DND-41 (cell line): ENCODE measurements at regions not wholly inside any gene's neighbourhood (a gene's known extent, or its start where the extent isn't known, plus 50 kb on each side); places are given as distances from the start of the nearest gene placed in this dataset.
"Not testable (repeated sequence)": the region's sequence is repeated elsewhere in the genome, so short reads cannot be mapped to it uniquely, and the experiment has no call there.

Experiments
- ATAC-seq: fragments of 200-7000 bp; cut with Tn5 transposase; 3 replicates; pipeline ENCODE4 v1.9.1; 2021; ENCODE audit warnings: low read depth; ENCODE audit not compliant: insufficient read depth
- DNase-seq: peaks from one replicate; pipeline ENCODE4 v3.0.0-alpha.2; 2020
- H2AFZ ChIP-seq: 2 replicates; pipeline ENCODE4 v1.6.0; 2012; ENCODE audit warnings: low read depth, low read length
- H3K27ac ChIP-seq: 2 replicates; pipeline ENCODE4 v1.5.1; 2012; ENCODE audit warnings: low read length, inconsistent platforms
- H3K27me3 ChIP-seq: fragments of 200-600 bp; sonication (generic); 2 replicates; pipeline ENCODE4 v1.6.0; 2012; ENCODE audit warnings: low read length, mild to moderate bottlenecking, inconsistent platforms; ENCODE audit not compliant: insufficient read depth, poor library complexity
- H3K36me3 ChIP-seq: 2 replicates; pipeline ENCODE4 v1.5.1; 2012; ENCODE audit warnings: low read length, inconsistent platforms; ENCODE audit not compliant: insufficient read depth
- H3K4me1 ChIP-seq: 2 replicates; pipeline ENCODE4 v1.5.1; 2012; ENCODE audit warnings: mild to moderate bottlenecking, low read length; ENCODE audit not compliant: insufficient read depth
- H3K4me2 ChIP-seq: 2 replicates; pipeline ENCODE4 v1.6.0; 2012; ENCODE audit warnings: mild to moderate bottlenecking, moderate library complexity, low read length, inconsistent platforms; ENCODE audit not compliant: insufficient read depth
- H3K4me3 ChIP-seq, 2 experiments: fragments of 200-600 bp in 1 of 2; shearing (Covaris generic) in 1 of 2; 2 replicates each; pipeline ENCODE4 v1.5.1; 2012 to 2016; ENCODE audit warnings: inconsistent platforms in 2 of 2, low read length in 2 of 2, mild to moderate bottlenecking in 2 of 2, low read depth in 1 of 2, moderate library complexity in 1 of 2
- H3K79me2 ChIP-seq: 2 replicates; pipeline ENCODE4 v1.6.0; 2012; ENCODE audit warnings: low read length, inconsistent platforms; ENCODE audit not compliant: insufficient read depth
- H3K9ac ChIP-seq: 2 replicates; pipeline ENCODE4 v1.6.0; 2012; ENCODE audit warnings: low read depth, mild to moderate bottlenecking, inconsistent platforms, low read length, moderate library complexity
- H3K9me3 ChIP-seq: 2 replicates; pipeline ENCODE4 v1.5.1; 2012; ENCODE audit warnings: low read length, moderate library complexity, mild to moderate bottlenecking, inconsistent platforms; ENCODE audit not compliant: insufficient read depth, severe bottlenecking
- H4K20me1 ChIP-seq: 2 replicates; pipeline ENCODE4 v1.6.0; 2012; ENCODE audit warnings: low read length; ENCODE audit not compliant: insufficient read depth
- EZH2 ChIP-seq: IDR thresholded peaks from 3 replicates; pipeline ENCODE4 v1.6.1; 2012; ENCODE audit warnings: borderline replicate concordance, low read depth, mild to moderate bottlenecking, moderate library complexity, low read length, inconsistent platforms; ENCODE audit not compliant: severe bottlenecking
- TF ChIP-seq, protein P1 (sequence below): IDR thresholded peaks from 2 replicates; pipeline ENCODE4 v1.5.1; 2012; ENCODE audit warnings: borderline replicate concordance, low read length, moderate library complexity, mild to moderate bottlenecking; ENCODE audit not compliant: poor library complexity, severe bottlenecking; ENCODE audit errors: extremely low read depth

DNA sequence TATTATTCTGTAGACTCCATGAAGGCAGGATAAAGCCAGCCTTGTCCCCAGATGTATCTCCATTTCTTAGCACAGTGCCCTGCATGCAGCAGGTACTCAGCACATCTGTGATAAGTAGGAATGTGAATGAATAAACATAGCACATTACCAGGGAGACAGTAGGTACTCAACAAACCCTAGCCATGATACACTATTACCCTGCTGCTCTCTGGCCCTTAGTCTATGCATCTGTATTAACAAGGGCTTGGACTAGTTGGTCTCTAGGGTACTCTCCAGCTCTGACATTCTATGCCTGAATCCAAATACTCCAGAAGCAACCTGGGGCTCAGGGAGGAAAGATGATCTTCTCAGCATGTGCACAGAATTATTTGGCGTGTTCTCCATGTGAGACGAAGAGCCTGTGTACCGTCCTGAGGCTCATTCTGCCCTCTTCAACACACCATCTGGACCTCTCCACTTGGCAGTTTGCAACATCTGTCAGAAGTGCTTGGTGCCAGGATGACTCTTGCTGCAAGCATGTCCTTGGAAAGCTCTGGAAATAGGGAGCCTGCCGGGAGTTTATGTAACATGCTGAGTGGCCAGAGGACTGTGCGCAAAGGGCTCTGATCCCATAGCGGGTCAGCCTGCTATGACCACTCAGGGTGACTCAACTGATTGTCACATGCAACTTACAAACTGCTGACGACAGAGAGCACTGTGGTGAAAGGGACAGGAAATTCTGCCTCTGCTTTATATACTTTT is 228.2 kb upstream of the USP24 start:
- Histone ChIP-seq H3K9me3 (no peaks in the 10 kb centered on the region), H3K27me3 (no peaks in the 10 kb centered on the region), H3K4me3 (no peak overlapping the region), H3K79me2 (no peaks in the 10 kb centered on the region), H3K4me1 (no peaks in the 10 kb centered on the region), H3K36me3 (no peaks in the 10 kb centered on the region), H3K9ac (no peak overlapping the region), H2AFZ (no peak overlapping the region), H3K4me2 (no peak overlapping the region), H3K27ac (no peak overlapping the region), H4K20me1 (no peaks in the 10 kb centered on the region)
- DNase-seq (no peak), ATAC-seq (no peak)
- TF ChIP-seq, protein P1, sequence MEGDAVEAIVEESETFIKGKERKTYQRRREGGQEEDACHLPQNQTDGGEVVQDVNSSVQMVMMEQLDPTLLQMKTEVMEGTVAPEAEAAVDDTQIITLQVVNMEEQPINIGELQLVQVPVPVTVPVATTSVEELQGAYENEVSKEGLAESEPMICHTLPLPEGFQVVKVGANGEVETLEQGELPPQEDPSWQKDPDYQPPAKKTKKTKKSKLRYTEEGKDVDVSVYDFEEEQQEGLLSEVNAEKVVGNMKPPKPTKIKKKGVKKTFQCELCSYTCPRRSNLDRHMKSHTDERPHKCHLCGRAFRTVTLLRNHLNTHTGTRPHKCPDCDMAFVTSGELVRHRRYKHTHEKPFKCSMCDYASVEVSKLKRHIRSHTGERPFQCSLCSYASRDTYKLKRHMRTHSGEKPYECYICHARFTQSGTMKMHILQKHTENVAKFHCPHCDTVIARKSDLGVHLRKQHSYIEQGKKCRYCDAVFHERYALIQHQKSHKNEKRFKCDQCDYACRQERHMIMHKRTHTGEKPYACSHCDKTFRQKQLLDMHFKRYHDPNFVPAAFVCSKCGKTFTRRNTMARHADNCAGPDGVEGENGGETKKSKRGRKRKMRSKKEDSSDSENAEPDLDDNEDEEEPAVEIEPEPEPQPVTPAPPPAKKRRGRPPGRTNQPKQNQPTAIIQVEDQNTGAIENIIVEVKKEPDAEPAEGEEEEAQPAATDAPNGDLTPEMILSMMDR = no peak
- TF ChIP-seq EZH2 = no peak

DNA sequence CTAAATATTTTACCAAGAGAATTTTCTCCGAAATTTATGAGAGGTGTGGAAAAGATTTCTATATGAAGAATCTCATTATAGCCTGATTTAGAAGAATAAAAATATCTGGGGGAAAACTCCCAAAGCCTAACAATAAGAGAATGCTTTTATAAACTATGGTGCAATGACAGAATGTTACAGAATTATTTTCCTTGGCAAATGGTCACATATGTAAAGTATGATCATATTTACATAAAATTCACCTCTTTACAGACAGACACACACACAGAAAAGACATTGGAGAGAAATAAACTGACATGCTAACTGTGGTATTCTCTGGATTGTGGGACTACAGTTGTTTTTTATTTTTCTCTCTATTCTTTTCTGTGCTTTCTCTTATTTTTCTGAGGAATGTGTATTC is 226.3 kb upstream of the USP24 start:
- Histone ChIP-seq H3K27me3 (no peaks in the 10 kb centered on the region), H3K27ac (no peak overlapping the region), H3K4me1 (no peaks in the 10 kb centered on the region), H3K79me2 (no peaks in the 10 kb centered on the region), H3K9ac (no peak overlapping the region), H3K9me3 (no peaks in the 10 kb centered on the region), H3K36me3 (no peaks in the 10 kb centered on the region), H3K4me3 (no peak overlapping the region), H2AFZ (no peak overlapping the region), H3K4me2 (no peak overlapping the region), H4K20me1 (no peaks in the 10 kb centered on the region)
- TF ChIP-seq, protein P1 = no peak
- no peak for TF ChIP-seq EZH2
- DNase-seq (no peak), ATAC-seq (no peak)

DNA sequence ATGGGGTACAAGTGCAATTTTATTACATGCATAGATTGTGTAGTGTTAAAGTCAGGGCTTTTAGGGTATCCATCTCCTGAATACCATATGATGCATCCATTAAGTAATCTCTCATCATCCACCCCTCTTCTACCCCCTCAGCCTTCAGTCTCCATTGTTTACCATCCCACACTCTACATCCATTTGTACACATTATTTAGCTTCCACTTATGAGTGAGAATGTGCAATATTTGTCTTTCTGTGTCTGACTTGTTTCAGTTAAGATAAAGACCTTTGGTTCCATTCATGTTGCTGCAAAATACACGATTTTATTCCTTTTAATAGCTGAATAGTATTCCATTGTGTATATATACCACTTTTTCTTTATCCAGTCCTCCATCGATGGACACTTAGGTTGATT is 222.5 kb upstream of the USP24 start:
- ATAC-seq = no peak
- DNase-seq = no peak

DNA sequence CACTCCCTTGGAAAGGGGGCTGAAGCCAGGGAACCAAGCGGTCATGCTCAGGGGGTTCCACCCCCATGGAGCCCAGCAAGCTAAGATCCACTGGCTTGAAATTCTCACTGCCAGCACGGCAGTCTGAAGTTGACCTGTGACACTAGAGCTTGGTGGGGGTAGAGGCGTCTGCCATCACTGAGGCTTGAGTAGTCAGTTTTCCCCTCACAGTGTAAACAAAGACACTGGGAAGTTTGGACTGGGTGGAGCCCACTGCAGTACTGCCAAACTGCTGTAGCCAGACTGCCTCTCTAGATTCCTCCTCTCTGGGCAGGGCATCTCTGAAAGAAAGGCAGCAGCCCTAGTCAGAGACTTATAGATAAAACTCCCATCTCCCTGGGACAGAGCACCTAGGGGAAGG is 215.6 kb upstream of the USP24 start:
- not testable (repeated sequence) for H3K79me2 ChIP-seq, H3K4me2 ChIP-seq, ATAC-seq, H3K27ac ChIP-seq, H2AFZ ChIP-seq, H3K4me1 ChIP-seq, H3K4me3 ChIP-seq, DNase-seq, H3K9me3 ChIP-seq, H4K20me1 ChIP-seq, H3K27me3 ChIP-seq, H3K36me3 ChIP-seq, H3K9ac ChIP-seq

More for the DNA sequence above, 222.5 kb upstream of the USP24 start:
- H3K27me3 ChIP-seq = no peaks in the 10 kb centered on the region
- H3K4me3 ChIP-seq = no peak overlapping the region
- no peak overlapping the region for H3K27ac ChIP-seq
- H4K20me1 ChIP-seq = no peaks in the 10 kb centered on the region
- H3K4me2 ChIP-seq = no peak overlapping the region
- H3K79me2 ChIP-seq = no peaks in the 10 kb centered on the region
- TF ChIP-seq EZH2 = no peak
- TF ChIP-seq, protein P1 = no peak
- no peak overlapping the region for H3K9ac ChIP-seq
- no peaks in the 10 kb centered on the region for H3K4me1 ChIP-seq
- H3K36me3 ChIP-seq = no peaks in the 10 kb centered on the region
- H3K9me3 ChIP-seq = no peaks in the 10 kb centered on the region
- H2AFZ ChIP-seq = no peak overlapping the region

DNA sequence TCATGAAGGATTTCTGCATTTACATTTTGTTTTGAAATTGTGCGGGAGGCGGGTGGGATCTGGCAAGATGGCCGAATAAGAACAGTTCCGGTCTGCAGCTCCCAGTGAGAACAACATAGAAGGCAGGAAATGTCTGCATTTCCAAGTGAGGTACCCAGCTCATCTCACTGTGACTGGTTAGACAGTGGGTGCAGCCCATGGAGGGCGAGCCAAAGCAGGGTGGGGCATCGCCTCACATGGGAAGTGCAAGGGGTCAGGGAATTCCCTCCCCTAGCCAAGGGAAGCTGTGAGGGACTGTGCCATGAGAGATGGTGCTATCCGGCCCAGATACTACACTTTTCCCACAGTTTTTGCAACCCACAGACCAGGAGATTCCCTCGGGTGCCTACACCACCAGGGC is 215.0 kb upstream of the USP24 start:
- not testable (repeated sequence) for DNase-seq, H2AFZ ChIP-seq, H3K4me2 ChIP-seq, H3K27me3 ChIP-seq, H3K79me2 ChIP-seq, H3K4me1 ChIP-seq, H3K27ac ChIP-seq, H3K36me3 ChIP-seq, H3K4me3 ChIP-seq, H3K9me3 ChIP-seq, H4K20me1 ChIP-seq, ATAC-seq, H3K9ac ChIP-seq
